KMS-11 (cell line): ENCODE measurements at regions not wholly inside any gene's neighbourhood (a gene's known extent, or its start where the extent isn't known, plus 50 kb on each side); places are given as distances from the start of the nearest gene placed in this dataset.

Source experiments
- H2AFZ ChIP-seq: fragments of 200-600 bp; sonication (generic); 2 replicates; pipeline ENCODE4 v1.6.1; 2016; ENCODE audit warnings: antibody characterized with exemption, mixed run types, low read depth
- H3K27ac ChIP-seq: fragments of 200-600 bp; sonication (generic); 2 replicates; pipeline ENCODE4 v1.6.1; 2016; ENCODE audit warnings: mild to moderate bottlenecking, mixed run types
- H3K27me3 ChIP-seq: fragments of 200-600 bp; sonication (generic); 2 replicates; pipeline ENCODE4 v1.6.1; 2017; ENCODE audit warnings: mild to moderate bottlenecking, low read depth, mixed run types, moderate library complexity; ENCODE audit not compliant: insufficient read depth
- H3K36me3 ChIP-seq: fragments of 200-600 bp; sonication (generic); 2 replicates; pipeline ENCODE4 v1.6.1; 2017; ENCODE audit warnings: mild to moderate bottlenecking, mixed run types; ENCODE audit not compliant: insufficient read depth
- H3K4me1 ChIP-seq: fragments of 200-600 bp; sonication (generic); 2 replicates; pipeline ENCODE4 v1.6.1; 2016; ENCODE audit warnings: mild to moderate bottlenecking, low read depth, mixed run types; ENCODE audit not compliant: poor library complexity, severe bottlenecking
- H3K4me2 ChIP-seq: fragments of 200-600 bp; sonication (generic); 2 replicates; pipeline ENCODE4 v1.7.0; 2016; ENCODE audit warnings: mild to moderate bottlenecking, mixed run types
- H3K4me3 ChIP-seq: fragments of 200-600 bp; sonication (generic); IDR thresholded peaks from 2 replicates; pipeline ENCODE4 v1.6.1; 2017; ENCODE audit warnings: low read depth, low read length, mixed read lengths; ENCODE audit not compliant: insufficient read depth
- H3K79me2 ChIP-seq: fragments of 200-600 bp; sonication (generic); 2 replicates; pipeline ENCODE4 v1.6.1; 2016; ENCODE audit warnings: low read depth, mixed run types; ENCODE audit not compliant: insufficient read depth
- H3K9ac ChIP-seq: fragments of 200-600 bp; sonication (generic); 2 replicates; pipeline ENCODE4 v1.6.1; 2016; ENCODE audit warnings: mild to moderate bottlenecking, mixed run types
- H4K20me1 ChIP-seq: fragments of 200-600 bp; sonication (generic); 2 replicates; pipeline ENCODE4 v1.6.1; 2016; ENCODE audit warnings: mild to moderate bottlenecking, mixed run types; ENCODE audit not compliant: insufficient read depth
- CTCF ChIP-seq: fragments of 200-600 bp; sonication (generic); conservative IDR thresholded peaks from 2 replicates; pipeline ENCODE4 v1.6.1; 2017; ENCODE audit warnings: low read depth, mild to moderate bottlenecking, antibody characterized with exemption, low read length, moderate library complexity, mixed read lengths

GRCh38 chr3:167067787-167068161 lies 312.3 kb downstream of the ZBBX start:
- H3K4me2 ChIP-seq: peak overlapping the region; percentile 26
- H3K36me3 ChIP-seq: no peaks in the 10 kb centered on the region
- H3K27ac ChIP-seq: peak overlapping the region; percentile 33; the same call in 1 of the 2 replicates
- H3K4me3 ChIP-seq: no peak overlapping the region
- peaks cover 25% of the 10 kb centered on the region for H3K4me1 ChIP-seq
- H2AFZ ChIP-seq: peak overlapping the region; percentile 11; the same call in 1 of the 2 replicates
- TF ChIP-seq CTCF: no peak
- no peak overlapping the region for H3K9ac ChIP-seq
- no peaks in the 10 kb centered on the region for H3K79me2 ChIP-seq
- no peaks in the 10 kb centered on the region for H4K20me1 ChIP-seq
- H3K27me3 ChIP-seq: no peaks in the 10 kb centered on the region

GRCh38 chr3:167066977-167067786 lies 312.9 kb downstream of the ZBBX start:
- Histone ChIP-seq H3K4me2 (peak overlapping the region; percentile 26), H3K27ac (peak overlapping the region; percentile 33; the same call in 1 of the 2 replicates), H2AFZ (peak overlapping the region; percentile 11; the same call in 1 of the 2 replicates), H3K4me3 (no peak overlapping the region), H4K20me1 (no peaks in the 10 kb centered on the region), H3K79me2 (no peaks in the 10 kb centered on the region), H3K27me3 (no peaks in the 10 kb centered on the region), H3K36me3 (no peaks in the 10 kb centered on the region), H3K9ac (no peak overlapping the region), H3K4me1 (peaks cover 25% of the 10 kb centered on the region)
- TF ChIP-seq CTCF: no peak

DNA sequence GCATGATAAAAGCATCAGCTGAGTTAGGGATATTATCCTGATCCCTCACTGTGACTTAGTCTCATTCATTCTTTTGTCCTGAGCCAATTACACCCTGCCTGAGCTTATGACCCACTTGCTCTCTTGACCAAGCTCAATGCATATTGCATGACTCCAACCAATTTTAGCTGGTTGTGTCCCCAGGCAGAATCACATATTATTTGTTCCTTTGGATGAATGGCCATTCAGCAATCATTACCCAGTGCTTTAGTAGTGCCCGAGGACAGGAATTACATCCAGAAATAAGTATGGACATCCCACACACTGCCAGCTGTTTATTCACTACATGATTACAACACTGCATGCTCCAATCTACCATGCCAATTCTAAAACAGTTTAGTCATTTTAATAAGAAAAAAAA lies 322.5 kb downstream of the ZBBX start:
- H3K4me2 ChIP-seq: no peak overlapping the region
- H2AFZ ChIP-seq: no peak overlapping the region
- no peak overlapping the region for H3K9ac ChIP-seq
- no peaks in the 10 kb centered on the region for H3K4me1 ChIP-seq
- no peak overlapping the region for H3K4me3 ChIP-seq
- no peaks in the 10 kb centered on the region for H4K20me1 ChIP-seq
- no peaks in the 10 kb centered on the region for H3K79me2 ChIP-seq
- H3K36me3 ChIP-seq: no peaks in the 10 kb centered on the region
- TF ChIP-seq CTCF: no peak
- no peak overlapping the region for H3K27ac ChIP-seq
- no peaks in the 10 kb centered on the region for H3K27me3 ChIP-seq

DNA sequence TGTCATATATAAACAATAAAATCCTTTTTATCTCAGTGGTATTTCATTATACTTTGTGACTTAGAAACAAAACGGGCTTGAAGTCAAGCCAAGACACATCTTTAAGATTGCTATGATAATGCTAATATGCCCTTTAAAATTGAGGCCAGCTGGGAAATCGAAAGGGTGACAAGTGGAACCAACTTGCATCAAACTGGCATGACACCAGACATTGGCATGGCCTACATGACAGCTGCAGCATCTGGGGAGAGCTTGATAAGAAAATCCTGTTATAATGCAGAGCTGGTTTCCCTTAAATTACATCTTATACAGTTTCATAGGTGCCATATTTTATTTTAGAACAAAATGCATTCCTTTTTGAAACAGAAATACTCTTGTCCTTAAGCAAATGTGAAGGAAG lies 325.2 kb downstream of the ZBBX start:
- H3K27ac ChIP-seq: no peak overlapping the region
- H3K4me2 ChIP-seq: no peak overlapping the region
- H3K4me3 ChIP-seq: no peak overlapping the region
- no peaks in the 10 kb centered on the region for H4K20me1 ChIP-seq
- H3K27me3 ChIP-seq: no peaks in the 10 kb centered on the region
- H3K79me2 ChIP-seq: no peaks in the 10 kb centered on the region
- TF ChIP-seq CTCF: no peak
- no peaks in the 10 kb centered on the region for H3K36me3 ChIP-seq
- no peak overlapping the region for H2AFZ ChIP-seq
- H3K4me1 ChIP-seq: no peaks in the 10 kb centered on the region
- H3K9ac ChIP-seq: no peak overlapping the region
